ENCODE measurements at regions not wholly inside any gene's neighbourhood (a gene's known extent, or its start where the extent isn't known, plus 50 kb on each side); places are given as distances from the start of the nearest gene placed in this dataset.
A peak's percentile ranks its signal among the peaks of the same experiment; 100 is the strongest.

GRCh38 chr2:103383541-103383940, 621.7 kb downstream of the TMEM182 start:
- peak overlapping the region; percentile 27 for H2AFZ ChIP-seq (ENCODE audit: low read length)
- no peak overlapping the region for H2BK5ac ChIP-seq (ENCODE audit: low read length)
- WGBS, 2 donors (ENCODE audit: extremely low coverage in 2 of 2, insufficient read length in 2 of 2, insufficient replicate concordance in 1 of 2) = no CpG with 5 or more reads among the region's 3 CpGs
- no peak overlapping the region for H4K91ac ChIP-seq (ENCODE audit: low read depth, low read length, poor library complexity)
- H3K27me3 ChIP-seq (ENCODE audit: control insufficient read depth in 3 of 3, insufficient read depth in 3 of 3, low read depth in 1 of 3, low read length in 3 of 3) = no peaks in the 10 kb centered on the region
- H3K4ac ChIP-seq (ENCODE audit: low read length) = no peak overlapping the region
- no peak overlapping the region for H3K23ac ChIP-seq (ENCODE audit: low read depth, low read length, poor library complexity)
- no peak for DNase-seq (ENCODE audit: low spot score)
- H3K27ac ChIP-seq (replicated peaks; ENCODE audit: low read length) = no peak overlapping the region
- peaks cover 0 to 10% of the 10 kb centered on the region in 2 donors for H3K9me3 ChIP-seq (replicated peaks in 1 of 2; ENCODE audit: control insufficient read depth in 2 of 2, insufficient read depth in 1 of 2, low read depth in 1 of 2, low read length in 2 of 2)
- no peaks in the 10 kb centered on the region for H3K79me1 ChIP-seq (ENCODE audit: low read depth, low read length)
- no peak overlapping the region for H3K14ac ChIP-seq (ENCODE audit: low read length)
- peaks cover 0 to 2% of the 10 kb centered on the region in 2 donors for H3K4me1 ChIP-seq (ENCODE audit: control insufficient read depth in 2 of 2, insufficient read depth in 1 of 2, low read depth in 1 of 2, low read length in 2 of 2)
- H2BK120ac ChIP-seq (ENCODE audit: low read depth, low read length) = no peak overlapping the region
- no peak overlapping the region for H3K4me3 ChIP-seq (ENCODE audit: low read length in 2 of 2)
- H3K4me2 ChIP-seq (ENCODE audit: insufficient read depth, low read length, poor library complexity, severe bottlenecking) = no peak overlapping the region
- H3K18ac ChIP-seq (ENCODE audit: low read length) = no peak overlapping the region
- H4K8ac ChIP-seq (ENCODE audit: low read depth, low read length) = no peak overlapping the region
- no peak overlapping the region for H2BK12ac ChIP-seq (ENCODE audit: low read length)
- H3K36me3 ChIP-seq (replicated peaks in 1 of 2; ENCODE audit: control insufficient read depth in 2 of 2, insufficient read depth in 2 of 2, low read length in 2 of 2) = no peaks in the 10 kb centered on the region
- no peak overlapping the region for H3K9ac ChIP-seq (ENCODE audit: low read depth, low read length, poor library complexity)
- H2BK15ac ChIP-seq (ENCODE audit: low read length) = no peak overlapping the region
- no peak overlapping the region for H2AK5ac ChIP-seq (ENCODE audit: low read depth, low read length)

GRCh38 chr2:103386872-103387271, 625.0 kb downstream of the TMEM182 start:
- no peak overlapping the region for H2BK15ac ChIP-seq (ENCODE audit: low read length)
- no peaks in the 10 kb centered on the region for H3K27me3 ChIP-seq (ENCODE audit: control insufficient read depth in 3 of 3, insufficient read depth in 3 of 3, low read depth in 1 of 3, low read length in 3 of 3)
- no peak overlapping the region for H2BK120ac ChIP-seq (ENCODE audit: low read depth, low read length)
- H4K8ac ChIP-seq (ENCODE audit: low read depth, low read length) = no peak overlapping the region
- H2AFZ ChIP-seq (ENCODE audit: low read length) = no peak overlapping the region
- no peak overlapping the region for H3K23ac ChIP-seq (ENCODE audit: low read depth, low read length, poor library complexity)
- no peak for DNase-seq (ENCODE audit: low spot score)
- no peak overlapping the region for H3K9ac ChIP-seq (ENCODE audit: low read depth, low read length, poor library complexity)
- H3K4me3 ChIP-seq (ENCODE audit: low read length in 2 of 2) = no peak overlapping the region
- no peak overlapping the region for H2BK12ac ChIP-seq (ENCODE audit: low read length)
- H3K27ac ChIP-seq (replicated peaks; ENCODE audit: low read length) = no peak overlapping the region
- no peak overlapping the region for H3K18ac ChIP-seq (ENCODE audit: low read length)
- H3K4ac ChIP-seq (ENCODE audit: low read length) = no peak overlapping the region
- no peak overlapping the region for H2BK5ac ChIP-seq (ENCODE audit: low read length)
- H3K14ac ChIP-seq (ENCODE audit: low read length) = no peak overlapping the region
- no peaks in the 10 kb centered on the region for H3K9me3 ChIP-seq (replicated peaks in 1 of 2; ENCODE audit: control insufficient read depth in 2 of 2, insufficient read depth in 1 of 2, low read depth in 1 of 2, low read length in 2 of 2)
- H2AK5ac ChIP-seq (ENCODE audit: low read depth, low read length) = no peak overlapping the region
- H3K36me3 ChIP-seq (replicated peaks in 1 of 2; ENCODE audit: control insufficient read depth in 2 of 2, insufficient read depth in 2 of 2, low read length in 2 of 2) = no peaks in the 10 kb centered on the region
- no CpG with 5 or more reads among the region's 3 CpGs for WGBS, 2 donors (ENCODE audit: extremely low coverage in 2 of 2, insufficient read length in 2 of 2, insufficient replicate concordance in 1 of 2)
- H3K4me1 ChIP-seq (ENCODE audit: control insufficient read depth in 2 of 2, insufficient read depth in 1 of 2, low read depth in 1 of 2, low read length in 2 of 2) = peaks cover 0 to 2% of the 10 kb centered on the region in 2 donors
- H3K4me2 ChIP-seq (ENCODE audit: insufficient read depth, low read length, poor library complexity, severe bottlenecking) = no peak overlapping the region
- H4K91ac ChIP-seq (ENCODE audit: low read depth, low read length, poor library complexity) = no peak overlapping the region
- H3K79me1 ChIP-seq (ENCODE audit: low read depth, low read length) = no peaks in the 10 kb centered on the region

DNA sequence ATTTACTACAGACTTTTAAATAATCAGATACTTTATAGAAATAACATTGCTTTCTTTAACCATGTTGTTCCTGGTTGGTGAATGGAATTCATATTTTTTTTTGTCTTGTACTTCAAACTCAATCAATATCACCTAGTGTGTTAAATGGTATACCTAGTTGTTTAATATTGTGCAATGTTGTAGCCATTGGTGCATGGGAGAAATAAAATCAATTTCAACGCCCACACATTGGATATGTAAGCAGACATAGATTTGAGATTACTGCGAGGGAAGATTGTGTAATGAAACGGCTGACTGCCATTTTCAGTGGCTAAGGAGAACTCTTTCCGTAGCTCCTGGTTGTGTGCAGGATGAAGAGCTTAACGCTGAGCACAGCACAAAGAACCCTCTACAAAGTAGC, 626.1 kb downstream of the TMEM182 start:
- H2BK5ac ChIP-seq (ENCODE audit: low read length) = no peak overlapping the region
- no peak overlapping the region for H2BK15ac ChIP-seq (ENCODE audit: low read length)
- peak overlapping the region; percentile 73 for H2AFZ ChIP-seq (ENCODE audit: low read length)
- no peaks in the 10 kb centered on the region for H3K9me3 ChIP-seq (replicated peaks in 1 of 2; ENCODE audit: control insufficient read depth in 2 of 2, insufficient read depth in 1 of 2, low read depth in 1 of 2, low read length in 2 of 2)
- H3K79me1 ChIP-seq (ENCODE audit: low read depth, low read length) = no peaks in the 10 kb centered on the region
- no peak overlapping the region for H3K4ac ChIP-seq (ENCODE audit: low read length)
- no peak overlapping the region for H3K18ac ChIP-seq (ENCODE audit: low read length)
- no CpG with 5 or more reads among the region's 5 CpGs for WGBS, 2 donors (ENCODE audit: extremely low coverage in 2 of 2, insufficient read length in 2 of 2, insufficient replicate concordance in 1 of 2)
- no peaks in the 10 kb centered on the region for H3K36me3 ChIP-seq (replicated peaks in 1 of 2; ENCODE audit: control insufficient read depth in 2 of 2, insufficient read depth in 2 of 2, low read length in 2 of 2)
- no peak overlapping the region for H3K14ac ChIP-seq (ENCODE audit: low read length)
- no peak overlapping the region for H3K4me3 ChIP-seq (ENCODE audit: low read length in 2 of 2)
- no peak for DNase-seq (ENCODE audit: low spot score)
- H3K9ac ChIP-seq (ENCODE audit: low read depth, low read length, poor library complexity) = no peak overlapping the region
- no peak overlapping the region for H4K91ac ChIP-seq (ENCODE audit: low read depth, low read length, poor library complexity)
- no peak overlapping the region for H3K23ac ChIP-seq (ENCODE audit: low read depth, low read length, poor library complexity)
- H3K4me2 ChIP-seq (ENCODE audit: insufficient read depth, low read length, poor library complexity, severe bottlenecking) = no peak overlapping the region
- peaks cover 0 to 2% of the 10 kb centered on the region in 2 donors for H3K4me1 ChIP-seq (ENCODE audit: control insufficient read depth in 2 of 2, insufficient read depth in 1 of 2, low read depth in 1 of 2, low read length in 2 of 2)
- no peak overlapping the region for H2BK120ac ChIP-seq (ENCODE audit: low read depth, low read length)
- H3K27me3 ChIP-seq (ENCODE audit: control insufficient read depth in 3 of 3, insufficient read depth in 3 of 3, low read depth in 1 of 3, low read length in 3 of 3) = no peaks in the 10 kb centered on the region
- H3K27ac ChIP-seq (replicated peaks; ENCODE audit: low read length) = no peak overlapping the region
- no peak overlapping the region for H2AK5ac ChIP-seq (ENCODE audit: low read depth, low read length)
- H2BK12ac ChIP-seq (ENCODE audit: low read length) = no peak overlapping the region
- no peak overlapping the region for H4K8ac ChIP-seq (ENCODE audit: low read depth, low read length)

DNA sequence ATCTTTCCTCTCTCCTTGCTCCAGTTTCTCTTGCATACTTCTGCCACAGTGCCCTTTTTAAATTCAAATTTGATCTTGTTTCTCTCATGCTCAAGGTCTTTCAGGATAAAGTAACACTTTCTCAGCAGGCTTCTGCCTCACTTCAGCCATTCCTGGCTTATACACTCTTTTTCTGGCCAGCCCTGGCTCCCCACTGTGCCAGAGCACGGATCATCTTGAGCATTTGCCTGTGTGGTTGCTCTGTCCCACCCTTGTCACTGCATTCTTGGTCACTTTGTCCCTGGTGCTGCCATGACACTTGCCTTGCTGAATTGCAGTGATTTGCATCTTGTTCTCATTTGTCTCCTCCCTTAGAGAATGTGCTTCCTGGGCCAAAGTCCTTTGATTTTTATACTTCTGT, 634.3 kb downstream of the TMEM182 start:
- Histone ChIP-seq H3K9ac (ENCODE audit: low read depth, low read length, poor library complexity) (no peak overlapping the region), H3K9me3 (replicated peaks in 1 of 2; ENCODE audit: control insufficient read depth in 2 of 2, insufficient read depth in 1 of 2, low read depth in 1 of 2, low read length in 2 of 2) (peaks cover 0 to 21% of the 10 kb centered on the region in 2 donors), H2BK12ac (ENCODE audit: low read length) (no peak overlapping the region), H3K18ac (ENCODE audit: low read length) (no peak overlapping the region), H2AK5ac (ENCODE audit: low read depth, low read length) (no peak overlapping the region), H3K27ac (replicated peaks; ENCODE audit: low read length) (no peak overlapping the region), H3K4me2 (ENCODE audit: insufficient read depth, low read length, poor library complexity, severe bottlenecking) (no peak overlapping the region), H2BK120ac (ENCODE audit: low read depth, low read length) (no peak overlapping the region), H3K4ac (ENCODE audit: low read length) (no peak overlapping the region), H2BK15ac (ENCODE audit: low read length) (no peak overlapping the region), H2AFZ (ENCODE audit: low read length) (peak overlapping the region; percentile 57), H3K4me3 (ENCODE audit: low read length in 2 of 2) (no peak overlapping the region), H4K91ac (ENCODE audit: low read depth, low read length, poor library complexity) (no peak overlapping the region), H3K79me1 (ENCODE audit: low read depth, low read length) (no peaks in the 10 kb centered on the region), H4K8ac (ENCODE audit: low read depth, low read length) (no peak overlapping the region), H3K4me1 (ENCODE audit: control insufficient read depth in 2 of 2, insufficient read depth in 1 of 2, low read depth in 1 of 2, low read length in 2 of 2) (peaks cover 1 to 14% of the 10 kb centered on the region in 2 donors), H3K36me3 (replicated peaks in 1 of 2; ENCODE audit: control insufficient read depth in 2 of 2, insufficient read depth in 2 of 2, low read length in 2 of 2) (no peaks in the 10 kb centered on the region), H3K27me3 (ENCODE audit: control insufficient read depth in 3 of 3, insufficient read depth in 3 of 3, low read depth in 1 of 3, low read length in 3 of 3) (peaks cover 0 to 3% (median 0%) of the 10 kb centered on the region in 3 experiments), H3K14ac (ENCODE audit: low read length) (no peak overlapping the region), H3K23ac (ENCODE audit: low read depth, low read length, poor library complexity) (no peak overlapping the region), H2BK5ac (ENCODE audit: low read length) (no peak overlapping the region)
- WGBS, 2 donors (ENCODE audit: extremely low coverage in 2 of 2, insufficient read length in 2 of 2, insufficient replicate concordance in 1 of 2) = no CpG with 5 or more reads among the region's 1 CpG
- DNase-seq (ENCODE audit: low spot score) = no peak

Data from neuronal stem cell (in vitro differentiated cells).